RWPE2 (cell line): ENCODE measurements at regions not wholly inside any gene's neighbourhood (a gene's known extent, or its start where the extent isn't known, plus 50 kb on each side); places are given as distances from the start of the nearest gene placed in this dataset.

ENCODE experiments used
- ATAC-seq: fragments of 200-7000 bp; cut with Tn5 transposase; 3 replicates; pipeline ENCODE4 v1.9.1; 2021; ENCODE audit warnings: low read depth
- DNase-seq: peaks from one replicate; pipeline ENCODE4 v3.0.0-alpha.2; 2020; ENCODE audit warnings: low spot score
- H3K27ac ChIP-seq: fragments of 450-650 bp; 2 replicates; pipeline ENCODE4 v1.5.1; 2017; ENCODE audit warnings: mild to moderate bottlenecking; ENCODE audit not compliant: poor library complexity, severe bottlenecking
- H3K27me3 ChIP-seq: fragments of 250-450 bp; sonication (Bioruptor Pico); 2 replicates; pipeline ENCODE4 v1.5.1; 2021; ENCODE audit warnings: mild to moderate bottlenecking, moderate library complexity; ENCODE audit not compliant: insufficient read depth, poor library complexity, severe bottlenecking
- H3K36me3 ChIP-seq: fragments of 250-450 bp; sonication (Bioruptor Pico); 2 replicates; pipeline ENCODE4 v1.5.1; 2020; ENCODE audit warnings: low read depth, mild to moderate bottlenecking, moderate library complexity
- H3K4me1 ChIP-seq: fragments of 250-450 bp; sonication (Bioruptor Pico); 2 replicates; pipeline ENCODE4 v1.5.1; 2021; ENCODE audit warnings: mild to moderate bottlenecking, moderate library complexity; ENCODE audit not compliant: insufficient read depth, poor library complexity, severe bottlenecking
- H3K4me3 ChIP-seq: fragments of 250-450 bp; sonication (Bioruptor Pico); 2 replicates; pipeline ENCODE4 v1.5.1; 2021; ENCODE audit warnings: mild to moderate bottlenecking, moderate library complexity; ENCODE audit not compliant: severe bottlenecking
- H3K9me3 ChIP-seq: fragments of 250-450 bp; sonication (Bioruptor Pico); 2 replicates; pipeline ENCODE4 v1.5.1; 2021; ENCODE audit warnings: mild to moderate bottlenecking, moderate library complexity; ENCODE audit not compliant: severe bottlenecking
- TF ChIP-seq, protein P1 (sequence below): fragments of 450-650 bp; IDR thresholded peaks from one replicate; pipeline ENCODE4 v1.5.1; 2017; ENCODE audit warnings: mild to moderate bottlenecking, moderate library complexity; ENCODE audit not compliant: poor library complexity, severe bottlenecking

DNA sequence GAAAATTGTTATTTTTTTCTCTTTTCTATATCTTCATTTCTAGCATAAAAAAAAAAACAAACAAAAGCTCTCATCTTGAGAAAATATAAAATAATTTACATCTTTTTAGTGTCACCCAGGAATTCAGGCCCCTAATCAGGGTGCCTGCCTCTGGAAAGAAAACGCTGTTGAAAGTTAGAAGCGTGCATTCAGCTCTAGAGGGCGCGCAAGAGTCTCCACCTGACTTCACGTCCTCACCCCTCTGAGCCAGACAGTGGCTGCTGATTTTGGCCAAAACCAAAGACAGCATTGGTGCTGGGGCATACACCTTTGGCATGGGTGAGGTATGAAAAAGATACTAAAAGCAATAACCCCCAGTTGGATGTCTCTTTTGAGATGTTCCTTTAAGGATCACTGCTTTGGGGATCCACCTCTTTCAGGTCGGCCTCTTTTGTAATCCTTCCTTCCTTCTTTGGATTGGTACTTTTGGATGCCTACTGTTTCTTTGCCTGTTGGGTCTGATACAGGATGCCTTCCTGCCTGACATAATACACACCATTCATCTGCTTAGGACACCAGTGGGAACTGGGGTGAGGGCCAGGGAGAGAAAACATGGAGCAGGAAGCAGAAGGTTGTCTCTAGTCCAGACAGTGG, 77.6 kb upstream of the CHRM3 start:
- DNase-seq (no peak), ATAC-seq (no peak)
- H3K9me3 ChIP-seq = no peaks in the 10 kb centered on the region

DNA sequence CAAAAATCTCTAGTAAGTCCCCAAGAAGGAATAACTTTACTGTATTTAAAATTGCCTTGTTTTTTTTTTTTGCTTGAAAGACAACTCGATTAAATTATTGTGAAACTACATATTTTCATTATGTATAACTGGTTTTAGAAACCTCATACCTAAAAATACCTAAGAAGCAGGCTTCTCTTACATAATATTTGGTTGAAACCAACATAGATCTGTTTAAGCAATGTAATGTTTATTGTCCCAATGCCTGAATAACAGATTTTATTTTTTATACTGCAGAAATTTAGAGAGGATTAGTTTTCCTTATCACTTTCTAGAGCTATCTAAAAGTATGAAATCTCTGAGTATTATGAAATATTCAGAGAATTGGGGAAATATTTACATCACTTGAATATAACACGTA, 78.5 kb upstream of the CHRM3 start:
- TF ChIP-seq, protein P1, sequence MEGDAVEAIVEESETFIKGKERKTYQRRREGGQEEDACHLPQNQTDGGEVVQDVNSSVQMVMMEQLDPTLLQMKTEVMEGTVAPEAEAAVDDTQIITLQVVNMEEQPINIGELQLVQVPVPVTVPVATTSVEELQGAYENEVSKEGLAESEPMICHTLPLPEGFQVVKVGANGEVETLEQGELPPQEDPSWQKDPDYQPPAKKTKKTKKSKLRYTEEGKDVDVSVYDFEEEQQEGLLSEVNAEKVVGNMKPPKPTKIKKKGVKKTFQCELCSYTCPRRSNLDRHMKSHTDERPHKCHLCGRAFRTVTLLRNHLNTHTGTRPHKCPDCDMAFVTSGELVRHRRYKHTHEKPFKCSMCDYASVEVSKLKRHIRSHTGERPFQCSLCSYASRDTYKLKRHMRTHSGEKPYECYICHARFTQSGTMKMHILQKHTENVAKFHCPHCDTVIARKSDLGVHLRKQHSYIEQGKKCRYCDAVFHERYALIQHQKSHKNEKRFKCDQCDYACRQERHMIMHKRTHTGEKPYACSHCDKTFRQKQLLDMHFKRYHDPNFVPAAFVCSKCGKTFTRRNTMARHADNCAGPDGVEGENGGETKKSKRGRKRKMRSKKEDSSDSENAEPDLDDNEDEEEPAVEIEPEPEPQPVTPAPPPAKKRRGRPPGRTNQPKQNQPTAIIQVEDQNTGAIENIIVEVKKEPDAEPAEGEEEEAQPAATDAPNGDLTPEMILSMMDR = no peak
- Histone ChIP-seq H3K27me3 (no peaks in the 10 kb centered on the region), H3K36me3 (no peaks in the 10 kb centered on the region), H3K9me3 (no peaks in the 10 kb centered on the region), H3K27ac (no peak overlapping the region), H3K4me3 (no peak overlapping the region), H3K4me1 (no peaks in the 10 kb centered on the region)
- DNase-seq (no peak), ATAC-seq (no peak)

More for the DNA sequence above, 77.6 kb upstream of the CHRM3 start:
- H3K27ac ChIP-seq = no peak overlapping the region
- H3K4me3 ChIP-seq = no peak overlapping the region
- H3K27me3 ChIP-seq = no peaks in the 10 kb centered on the region
- TF ChIP-seq, protein P1 = no peak
- no peaks in the 10 kb centered on the region for H3K4me1 ChIP-seq
- H3K36me3 ChIP-seq = no peaks in the 10 kb centered on the region

DNA sequence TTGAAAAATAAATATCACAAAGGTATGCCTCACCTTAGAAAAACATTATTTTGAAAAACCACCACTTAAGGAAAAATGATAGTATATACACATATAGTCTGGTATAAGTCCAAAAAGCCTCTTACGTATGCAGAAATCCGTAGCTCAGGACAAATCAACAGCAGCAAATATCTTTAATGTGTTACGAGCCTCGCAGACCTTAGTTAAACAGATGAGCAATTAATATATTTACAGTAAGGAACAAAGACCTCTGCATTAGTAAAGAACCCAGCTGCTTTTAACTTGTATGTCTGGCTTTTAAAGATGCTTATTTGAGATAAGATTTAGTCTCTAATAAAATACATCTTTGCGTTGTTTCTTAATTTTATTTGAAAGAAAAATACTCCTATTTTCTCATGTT, 79.9 kb upstream of the CHRM3 start:
- Histone ChIP-seq H3K9me3 (no peaks in the 10 kb centered on the region), H3K27me3 (no peaks in the 10 kb centered on the region), H3K36me3 (no peaks in the 10 kb centered on the region), H3K4me3 (no peak overlapping the region), H3K4me1 (no peaks in the 10 kb centered on the region), H3K27ac (no peak overlapping the region)
- no peak for DNase-seq
- ATAC-seq = no peak
- TF ChIP-seq, protein P1 = no peak

DNA sequence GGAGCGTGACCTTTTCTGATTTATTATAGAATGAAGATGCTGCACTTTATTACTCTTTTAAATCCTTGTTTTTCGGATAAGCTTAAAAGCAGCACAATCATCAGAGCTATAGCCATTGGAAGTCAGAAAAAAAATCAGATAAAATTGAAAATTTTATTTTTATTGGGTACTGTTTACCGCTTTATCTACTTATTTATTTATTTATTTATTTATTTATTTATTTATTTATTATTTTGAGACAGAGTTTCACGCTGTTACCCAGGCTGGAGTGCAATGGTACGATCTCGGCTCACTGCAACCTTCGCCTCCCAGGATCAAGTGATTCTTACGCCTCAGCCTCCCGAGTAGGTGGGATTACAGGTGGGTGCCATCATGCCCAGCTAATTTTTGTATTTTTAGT, 83.1 kb upstream of the CHRM3 start:
- no peaks in the 10 kb centered on the region for H3K4me1 ChIP-seq
- no peaks in the 10 kb centered on the region for H3K9me3 ChIP-seq
- no peaks in the 10 kb centered on the region for H3K36me3 ChIP-seq
- TF ChIP-seq, protein P1 = no peak
- ATAC-seq = no peak
- H3K27ac ChIP-seq = no peak overlapping the region
- H3K4me3 ChIP-seq = no peak overlapping the region
- no peak for DNase-seq
- H3K27me3 ChIP-seq = no peaks in the 10 kb centered on the region

DNA sequence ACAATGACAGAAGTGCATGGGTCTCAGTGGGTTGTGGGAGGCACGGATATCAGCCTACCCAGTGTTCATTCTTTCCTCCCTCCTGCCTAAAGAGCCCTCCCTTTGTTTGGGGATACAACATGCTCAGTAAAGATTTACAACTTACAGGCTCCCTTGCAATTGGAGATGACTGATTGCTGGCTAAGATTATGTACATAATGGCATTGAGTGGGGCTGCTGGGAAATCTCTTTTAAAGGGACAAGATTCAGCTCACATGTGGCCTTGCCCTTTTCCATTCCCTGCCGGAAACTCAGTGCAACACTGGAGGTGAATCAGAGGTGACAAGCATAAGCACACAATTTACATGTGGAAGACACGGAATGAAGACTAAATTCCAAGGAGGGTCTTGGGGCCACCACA, 83.7 kb upstream of the CHRM3 start:
- no peak overlapping the region for H3K4me3 ChIP-seq
- DNase-seq (no peak), ATAC-seq (no peak)
- no peak overlapping the region for H3K27ac ChIP-seq
- TF ChIP-seq, protein P1 = no peak
- no peaks in the 10 kb centered on the region for H3K4me1 ChIP-seq
- H3K9me3 ChIP-seq = no peaks in the 10 kb centered on the region
- H3K36me3 ChIP-seq = no peaks in the 10 kb centered on the region
- H3K27me3 ChIP-seq = no peaks in the 10 kb centered on the region
